A549 (cell line): ENCODE measurements at regions not wholly inside any gene's neighbourhood (a gene's known extent, or its start where the extent isn't known, plus 50 kb on each side); places are given as distances from the start of the nearest gene placed in this dataset.
"Not testable (repeated sequence)": the region's sequence is repeated elsewhere in the genome, so short reads cannot be mapped to it uniquely, and the experiment has no call there.

ENCODE experiments used
- CEBPB ChIP-seq, 2 experiments: fragments of >200 bp in 1 of 2; sonication (Bioruptor Twin) in 1 of 2; formaldehyde crosslinking in 1 of 2; IDR thresholded peaks; 2 replicates each; pipeline ENCODE4 v1.6.1; 2012 to 2016
- CHD2 ChIP-seq: fragments of 150-350 bp; IDR thresholded peaks from 2 replicates; pipeline ENCODE4 v1.6.1; 2014; ENCODE audit warnings: low read length; ENCODE audit not compliant: partially characterized antibody
- CTCF ChIP-seq: fragments of >200 bp; sonication (Bioruptor Twin); formaldehyde crosslinking; IDR thresholded peaks from 3 replicates; pipeline ENCODE4 v1.5.1; 2016
- ESRRA ChIP-seq: fragments of 150-350 bp; IDR thresholded peaks from 2 replicates; pipeline ENCODE4 v1.6.1; 2014; ENCODE audit warnings: mild to moderate bottlenecking, low read length, borderline replicate concordance
- HDAC2 ChIP-seq: fragments of 200-600 bp; sonication (generic); IDR thresholded peaks from 2 replicates; pipeline ENCODE4 v1.6.1; 2016
- JUNB ChIP-seq: fragments of >200 bp; sonication (Bioruptor Twin); formaldehyde crosslinking; IDR thresholded peaks from 2 replicates; pipeline ENCODE4 v1.6.1; 2016
- MAX ChIP-seq: IDR thresholded peaks from 2 replicates; pipeline ENCODE4 v1.6.1; 2012
- MAZ ChIP-seq: fragments of 150-350 bp; IDR thresholded peaks from 2 replicates; pipeline ENCODE4 v1.6.1; 2014; ENCODE audit warnings: antibody characterized with exemption, low read depth, low read length, borderline replicate concordance
- PBX3 ChIP-seq: IDR thresholded peaks from 2 replicates; pipeline ENCODE4 v1.6.1; 2012
- POLR2A ChIP-seq: IDR thresholded peaks from 2 replicates; pipeline ENCODE4 v1.6.1; 2012; ENCODE audit warnings: mild to moderate bottlenecking, low read length
- REST ChIP-seq: fragments of 200-600 bp; sonication (generic); IDR thresholded peaks from 2 replicates; pipeline ENCODE4 v1.6.1; 2016; ENCODE audit warnings: antibody characterized with exemption, mild to moderate bottlenecking, moderate library complexity

GRCh38 chr3:152216960-152217865 lies 51.5 kb upstream of the MBNL1 start:
- TF ChIP-seq CTCF; ESRRA; REST; CHD2; MAX; POLR2A; CEBPB (IDR thresholded peaks at IDR 0.05); HDAC2; JUNB; PBX3; MAZ: not testable (repeated sequence)
